ENCODE measurements at regions not wholly inside any gene's neighbourhood (a gene's known extent, or its start where the extent isn't known, plus 50 kb on each side); places are given as distances from the start of the nearest gene placed in this dataset.

- ATAC-seq (peak; percentile 87), DNase-seq (ENCODE audit: missing footprints) (peak; percentile 82)
- intact Hi-C loops (cut with DNase I) = no loop called here
Observed at GRCh38 chr12:110794623-110795280, 52.0 kb upstream of the CCDC63 start.

GRCh38 chr12:110796952-110797351 is 49.8 kb upstream of the CCDC63 start:
- intact Hi-C loops (cut with DNase I) = no loop called here
- no peak for DNase-seq (ENCODE audit: missing footprints)
- ATAC-seq = no peak
